ENCODE measurements at regions not wholly inside any gene's neighbourhood (a gene's known extent, or its start where the extent isn't known, plus 50 kb on each side); places are given as distances from the start of the nearest gene placed in this dataset.

- TF ChIP-seq CTCF (IDR thresholded peaks at IDR 0.05; ENCODE audit: borderline replicate concordance, insufficient read depth, low read depth, low read length) = no peak
- H3K4me3 ChIP-seq (ENCODE audit: low read depth, low read length) = no peak overlapping the region
Observed at GRCh38 chr5:34598177-34598794, 57.8 kb upstream of the RAI14 start.

GRCh38 chr5:34599471-34600117 lies 56.5 kb upstream of the RAI14 start:
- H3K4me3 ChIP-seq (ENCODE audit: low read depth, low read length) = no peak overlapping the region

GRCh38 chr5:34600118-34600493 lies 56.0 kb upstream of the RAI14 start:
- no peak for TF ChIP-seq CTCF (IDR thresholded peaks at IDR 0.05; ENCODE audit: borderline replicate concordance, insufficient read depth, low read depth, low read length)
- H3K4me3 ChIP-seq (ENCODE audit: low read depth, low read length) = no peak overlapping the region

More at GRCh38 chr5:34599471-34600117, 56.5 kb upstream of the RAI14 start:
- TF ChIP-seq CTCF (IDR thresholded peaks at IDR 0.05; ENCODE audit: borderline replicate concordance, insufficient read depth, low read depth, low read length) = no peak

GRCh38 chr5:34603378-34603777 lies 52.8 kb upstream of the RAI14 start:
- H3K4me3 ChIP-seq (ENCODE audit: low read depth, low read length) = no peak overlapping the region
- no peak for TF ChIP-seq CTCF (IDR thresholded peaks at IDR 0.05; ENCODE audit: borderline replicate concordance, insufficient read depth, low read depth, low read length)

GRCh38 chr5:34604119-34604675 lies 51.9 kb upstream of the RAI14 start:
- H3K4me3 ChIP-seq (ENCODE audit: low read depth, low read length) = no peak overlapping the region
- TF ChIP-seq CTCF (IDR thresholded peaks at IDR 0.05; ENCODE audit: borderline replicate concordance, insufficient read depth, low read depth, low read length) = no peak

- TF ChIP-seq CTCF (IDR thresholded peaks at IDR 0.05; ENCODE audit: borderline replicate concordance, insufficient read depth, low read depth, low read length) = no peak
- no peak overlapping the region for H3K4me3 ChIP-seq (ENCODE audit: low read depth, low read length)
Observed at GRCh38 chr5:34606101-34606500, 50.0 kb upstream of the RAI14 start.

Measured in GM12875 (cell line).